ENCODE measurements at regions not wholly inside any gene's neighbourhood (a gene's known extent, or its start where the extent isn't known, plus 50 kb on each side); places are given as distances from the start of the nearest gene placed in this dataset.

GRCh38 chr4:151879705-151880445 is 119.1 kb upstream of the GATB start:
- H3K4me1 ChIP-seq (ENCODE audit: control insufficient read depth in 1 of 2, insufficient read depth in 2 of 2, low read length in 2 of 2), result no peaks in the 10 kb centered on the region
- no peak overlapping the region for H3K4me3 ChIP-seq (replicated peaks in 1 of 2; ENCODE audit: low read depth in 1 of 2, low read length in 2 of 2)
- H3K79me2 ChIP-seq (ENCODE audit: insufficient read depth, low read length), result no peaks in the 10 kb centered on the region
- ChIA-PET RAD21 (ENCODE audit: low non-redundant PET in 1 of 2, low total read pairs in 2 of 2, uncharacterized antibody in 2 of 2, unreplicated experiment in 2 of 2) (no interaction called here), POLR2A (no interaction called here), CTCF (no interaction called here)
- TF ChIP-seq ELF1 (IDR thresholded peaks at IDR 0.05; ENCODE audit: borderline replicate concordance, low read depth) (no peak), FOSL1 (IDR thresholded peaks at IDR 0.05; ENCODE audit: low read depth) (no peak), MAX (IDR thresholded peaks at IDR 0.05) (no peak), EGR1 (IDR thresholded peaks at IDR 0.05; ENCODE audit: low read depth) (no peak), POLR2A (IDR thresholded peaks at IDR 0.05; ENCODE audit: borderline replicate concordance, extremely low read depth, insufficient read depth, insufficient read length) (no peak)
- H3K9me2 ChIP-seq (ENCODE audit: insufficient read depth), result no peaks in the 10 kb centered on the region
- no peaks in the 10 kb centered on the region for H3K27me3 ChIP-seq (ENCODE audit: insufficient read depth, low read length)
- H3K4me2 ChIP-seq (ENCODE audit: low read length), result no peak overlapping the region
- H2AFZ ChIP-seq (ENCODE audit: low read depth, low read length, poor library complexity, severe bottlenecking), result no peak overlapping the region
- intact Hi-C loops (cut with micrococcal nuclease), result no loop called here
- no peak overlapping the region for H3K9ac ChIP-seq (ENCODE audit: low read length)
- BruUV-seq (replicated peaks), result no TSS peak
- DNase-seq (ENCODE audit: low read depth, low spot score), result no peak
- H3K36me3 ChIP-seq (ENCODE audit: control insufficient read depth in 1 of 2, insufficient read depth in 2 of 2, low read length in 2 of 2), result no peaks in the 10 kb centered on the region
- H3K9me3 ChIP-seq (ENCODE audit: control insufficient read depth in 1 of 2, insufficient read depth in 1 of 2, low read depth in 1 of 2, low read length in 2 of 2), result no peaks in the 10 kb centered on the region
- H3K27ac ChIP-seq (ENCODE audit: low read depth, low read length), result no peak overlapping the region
- no peak for ATAC-seq
- no peaks in the 10 kb centered on the region for H4K20me1 ChIP-seq (ENCODE audit: insufficient read depth)

GRCh38 chr4:151876381-151876988 is 115.7 kb upstream of the GATB start:
- no TSS peak for BruUV-seq (replicated peaks)
- ATAC-seq, result no peak
- ChIA-PET POLR2A (no interaction called here), RAD21 (ENCODE audit: low non-redundant PET in 1 of 2, low total read pairs in 2 of 2, uncharacterized antibody in 2 of 2, unreplicated experiment in 2 of 2) (no interaction called here), CTCF (no interaction called here)
- intact Hi-C loops (cut with micrococcal nuclease), result no loop called here
- H2AFZ ChIP-seq (ENCODE audit: low read depth, low read length, poor library complexity, severe bottlenecking), result no peak overlapping the region
- H3K9me2 ChIP-seq (ENCODE audit: insufficient read depth), result no peaks in the 10 kb centered on the region
- TF ChIP-seq, protein P1, sequence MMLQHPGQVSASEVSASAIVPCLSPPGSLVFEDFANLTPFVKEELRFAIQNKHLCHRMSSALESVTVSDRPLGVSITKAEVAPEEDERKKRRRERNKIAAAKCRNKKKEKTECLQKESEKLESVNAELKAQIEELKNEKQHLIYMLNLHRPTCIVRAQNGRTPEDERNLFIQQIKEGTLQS (IDR thresholded peaks at IDR 0.05), result no peak
- TF ChIP-seq ZFX (IDR thresholded peaks at IDR 0.05), result no peak
- no peak for TF ChIP-seq SRF (IDR thresholded peaks at IDR 0.05; ENCODE audit: low read depth)
- TF ChIP-seq RAD21 (IDR thresholded peaks at IDR 0.05; ENCODE audit: low read depth), result no peak
- TF ChIP-seq CBX3 (IDR thresholded peaks at IDR 0.05; ENCODE audit: low read depth), result no peak
- no peak for TF ChIP-seq TCF7L2 (IDR thresholded peaks at IDR 0.05; ENCODE audit: borderline replicate concordance, extremely low read depth, insufficient read depth, insufficient read length)
- TF ChIP-seq FOSL1 (IDR thresholded peaks at IDR 0.05; ENCODE audit: low read depth), result no peak
- TF ChIP-seq SP1 (IDR thresholded peaks at IDR 0.05; ENCODE audit: low read depth), result no peak
- no peaks in the 10 kb centered on the region for H3K36me3 ChIP-seq (ENCODE audit: control insufficient read depth in 1 of 2, insufficient read depth in 2 of 2, low read length in 2 of 2)
- no peak overlapping the region for H3K4me3 ChIP-seq (replicated peaks in 1 of 2; ENCODE audit: low read depth in 1 of 2, low read length in 2 of 2)
- H3K4me1 ChIP-seq (ENCODE audit: control insufficient read depth in 1 of 2, insufficient read depth in 2 of 2, low read length in 2 of 2), result no peaks in the 10 kb centered on the region
- no peaks in the 10 kb centered on the region for H3K9me3 ChIP-seq (ENCODE audit: control insufficient read depth in 1 of 2, insufficient read depth in 1 of 2, low read depth in 1 of 2, low read length in 2 of 2)
- H4K20me1 ChIP-seq (ENCODE audit: insufficient read depth), result no peaks in the 10 kb centered on the region
- no peak for DNase-seq (ENCODE audit: low read depth, low spot score)
- H3K27me3 ChIP-seq (ENCODE audit: insufficient read depth, low read length), result no peaks in the 10 kb centered on the region
- H3K79me2 ChIP-seq (ENCODE audit: insufficient read depth, low read length), result no peaks in the 10 kb centered on the region
- no peak overlapping the region for H3K9ac ChIP-seq (ENCODE audit: low read length)
- no peak overlapping the region for H3K27ac ChIP-seq (ENCODE audit: low read depth, low read length)
- no peak overlapping the region for H3K4me2 ChIP-seq (ENCODE audit: low read length)
